ENCODE measurements at regions not wholly inside any gene's neighbourhood (a gene's known extent, or its start where the extent isn't known, plus 50 kb on each side); places are given as distances from the start of the nearest gene placed in this dataset.
A peak's percentile ranks its signal among the peaks of the same experiment; 100 is the strongest.

- peak; percentile 6 for DNase-seq
These were observed 161.4 kb downstream of the METTL4 start for GRCh38 chr18:2409906-2410305.

GRCh38 chr18:2410688-2411087 lies 160.6 kb downstream of the METTL4 start:
- DNase-seq: no peak

- no peak for DNase-seq
These were observed 159.8 kb downstream of the METTL4 start for GRCh38 chr18:2411381-2411960.

GRCh38 chr18:2412281-2412680 lies 159.0 kb downstream of the METTL4 start:
- DNase-seq: no peak

GRCh38 chr18:2412996-2413751 lies 158.1 kb downstream of the METTL4 start:
- DNase-seq: no peak

GRCh38 chr18:2414235-2414634 lies 157.1 kb downstream of the METTL4 start:
- no peak for DNase-seq

GRCh38 chr18:2415656-2416055 lies 155.6 kb downstream of the METTL4 start:
- DNase-seq: no peak

GRCh38 chr18:2417861-2418610 lies 153.3 kb downstream of the METTL4 start:
- no peak for DNase-seq

GRCh38 chr18:2420367-2420766 lies 150.9 kb downstream of the METTL4 start:
- no peak for DNase-seq

- no peak for DNase-seq
These were observed 147.5 kb downstream of the METTL4 start for GRCh38 chr18:2423761-2424160.

- DNase-seq: no peak
These were observed 146.9 kb downstream of the METTL4 start for GRCh38 chr18:2424420-2424819.

- DNase-seq: no peak
These were observed 145.6 kb downstream of the METTL4 start for GRCh38 chr18:2425426-2426317.

GRCh38 chr18:2430191-2430590 lies 141.1 kb downstream of the METTL4 start:
- DNase-seq: no peak

- no peak for DNase-seq
These were observed 139.5 kb downstream of the METTL4 start for GRCh38 chr18:2431806-2432205.

- DNase-seq: no peak
These were observed 137.9 kb downstream of the METTL4 start for GRCh38 chr18:2433366-2433765.

- DNase-seq: no peak
These were observed 129.8 kb downstream of the METTL4 start for GRCh38 chr18:2441544-2441943.

- DNase-seq: no peak
These were observed 129.3 kb downstream of the METTL4 start for GRCh38 chr18:2442006-2442405.

GRCh38 chr18:2442726-2443275 lies 128.5 kb downstream of the METTL4 start:
- no peak for DNase-seq

GRCh38 chr18:2444201-2444875 lies 127.0 kb downstream of the METTL4 start:
- no peak for DNase-seq

GRCh38 chr18:2448565-2449151 lies 122.6 kb downstream of the METTL4 start:
- no peak for DNase-seq

GRCh38 chr18:2451556-2451955 lies 119.7 kb downstream of the METTL4 start:
- no peak for DNase-seq

- no peak for DNase-seq
These were observed 111.4 kb downstream of the METTL4 start for GRCh38 chr18:2459886-2460285.

Measured in NCI-H2029 (cell line).